HepG2 (cell line): ENCODE measurements at regions not wholly inside any gene's neighbourhood (a gene's known extent, or its start where the extent isn't known, plus 50 kb on each side); places are given as distances from the start of the nearest gene placed in this dataset.
"Not testable (repeated sequence)": the region's sequence is repeated elsewhere in the genome, so short reads cannot be mapped to it uniquely, and the experiment has no call there.

ENCODE experiments used
- ATAC-seq: fragments of 200-7000 bp; cut with Tn5 transposase; 3 replicates; pipeline ENCODE4 v1.9.1; 2020; ENCODE audit warnings: mild to moderate bottlenecking, moderate library complexity
- BruUV-seq: library from RNA; stranded (reverse); fragments of 400-500 nt; replicated peaks from 2 replicates; lab custom pipeline; 2021; lab: Mats Ljungman, UMichigan
- CTCF ChIA-PET: fragments of 300-600 bp; formaldehyde crosslinking; extraction: SDS; loops from one replicate; lab custom pipeline; 2021; ENCODE audit warnings: low total read pairs, inconsistent platforms, low intra/inter-chr PET ratio; lab: Yijun Ruan, JAX
- POLR2A ChIA-PET: fragments of 350-600 bp; sonication (Branson Sonifier 250); formaldehyde crosslinking; loops from one replicate; lab custom pipeline; 2020; ENCODE audit warnings: antibody characterized with exemption, inconsistent platforms; lab: Yijun Ruan, JAX
- DNase-seq: peaks from one replicate; pipeline ENCODE4 v3.0.0-alpha.2; 2015; ENCODE audit warnings: low spot score
- FAIRE-seq: peaks from 3 replicates; lab custom pipeline; 2011; peaks lifted over from hg19 to GRCh38; lab: Jason Lieb, UNC
- H2AFZ ChIP-seq: one replicate; pipeline ENCODE4 v1.6.1; 2011; ENCODE audit warnings: low read length, inconsistent platforms
- H3K27ac ChIP-seq: fragments of 300-600 bp; 3 replicates; pipeline ENCODE4 v1.8.0; 2011; ENCODE audit warnings: mixed run types, mild to moderate bottlenecking, mixed read lengths, low read length, inconsistent platforms; ENCODE audit not compliant: insufficient read depth; ENCODE audit errors: extremely low read length
- H3K27me3 ChIP-seq, 2 experiments: fragments of 200-600 bp in 1 of 2; 2 replicates in 1 of 2; 3 replicates in 1 of 2; pipeline versions ENCODE4 v1.6.0 to v1.8.0; 2011; ENCODE audit warnings: low read length in 2 of 2, mild to moderate bottlenecking in 2 of 2, moderate library complexity in 2 of 2, inconsistent platforms in 1 of 2; ENCODE audit not compliant: insufficient read depth in 2 of 2, control insufficient read depth in 1 of 2
- H3K36me3 ChIP-seq, 2 experiments: fragments of 200-600 bp in 1 of 2; replicated peaks in 1 of 2; 2 replicates in 1 of 2; 3 replicates in 1 of 2; pipeline versions ENCODE4 v1.5.1 to v1.8.0; 2011; ENCODE audit warnings: low read length in 2 of 2, inconsistent platforms in 1 of 2; ENCODE audit not compliant: insufficient read depth in 2 of 2, control insufficient read depth in 1 of 2
- H3K4me1 ChIP-seq: 2 replicates; pipeline ENCODE4 v1.5.1; 2012; ENCODE audit warnings: low read length, inconsistent platforms; ENCODE audit not compliant: insufficient read depth
- H3K4me2 ChIP-seq: 2 replicates; pipeline ENCODE4 v1.6.0; 2011; ENCODE audit warnings: low read depth, low read length, inconsistent platforms
- H3K4me3 ChIP-seq, 3 experiments: fragments of 200-600 bp in 1 of 3; sonication (generic), shearing (Covaris generic) in 1 of 3; replicated peaks in 1 of 3; 2 replicates each; pipeline ENCODE4 v1.5.1; 2011 to 2016; ENCODE audit warnings: low read length in 3 of 3, inconsistent platforms in 2 of 3, low read depth in 2 of 3, mild to moderate bottlenecking in 2 of 3, control low read depth in 1 of 3, mixed read lengths in 1 of 3; ENCODE audit not compliant: insufficient read depth in 1 of 3
- H3K79me2 ChIP-seq: one replicate; pipeline ENCODE4 v1.6.1; 2011; ENCODE audit warnings: low read length, inconsistent platforms; ENCODE audit not compliant: insufficient read depth
- H3K9ac ChIP-seq: 2 replicates; pipeline ENCODE4 v1.6.0; 2011; ENCODE audit warnings: mild to moderate bottlenecking, low read depth, low read length, inconsistent platforms; ENCODE audit not compliant: insufficient read depth
- H3K9me3 ChIP-seq: 2 replicates; pipeline ENCODE4 v1.5.1; 2012; ENCODE audit warnings: mild to moderate bottlenecking, low read length
- H4K20me1 ChIP-seq: 2 replicates; pipeline ENCODE4 v1.6.0; 2011; ENCODE audit warnings: inconsistent platforms, mild to moderate bottlenecking, low read length, moderate library complexity; ENCODE audit not compliant: insufficient read depth
- POLR2G ChIP-seq: fragments of 200-400 bp; formaldehyde crosslinking; IDR thresholded peaks from 2 replicates; pipeline ENCODE4 v1.6.1; 2018; ENCODE audit warnings: mild to moderate bottlenecking, low read depth, low read length, moderate library complexity
- SOX13 ChIP-seq, 3 experiments: fragments of 450-650 bp in 1 of 3; sonication (generic) in 1 of 3; formaldehyde crosslinking in 1 of 3; IDR thresholded peaks in 2 of 3; conservative IDR thresholded peaks in 1 of 3; 2 replicates each; pipeline versions ENCODE4 v1.5.0 to v1.6.1; 2016 to 2020; ENCODE audit warnings: antibody characterized with exemption in 1 of 3, mild to moderate bottlenecking in 1 of 3, missing compliant biosample characterization in 1 of 3, missing genetic modification reagents in 1 of 3, moderate library complexity in 1 of 3
- ZNF382 ChIP-seq: sonication (generic); formaldehyde crosslinking; IDR thresholded peaks from 2 replicates; pipeline ENCODE4 v1.5.0; 2020; ENCODE audit warnings: missing genetic modification reagents, mild to moderate bottlenecking, borderline replicate concordance
- ZNF552 ChIP-seq: sonication (generic); formaldehyde crosslinking; IDR thresholded peaks from 2 replicates; pipeline ENCODE4 v1.9.0; 2022; ENCODE audit warnings: missing genetic modification reagents, mild to moderate bottlenecking, borderline replicate concordance
- WGBS: methylation state at CpG from one replicate; pipeline ENCODE4 v1.1.6; 2017; ENCODE audit warnings: low lambda C conversion rate; 5-methylcytosine and 5-hydroxymethylcytosine counted together
- in situ Hi-C: cut with HindIII; loops from 2 replicates; pipeline ENCODE4 v1.10.0; 2017; ENCODE audit warnings: low pct_unique_long_range_greater_than_20kb; ENCODE audit not compliant: extremely low pct_ligation_motif_present
- intact Hi-C: fragments of 100-400 bp; cut with micrococcal nuclease; formaldehyde crosslinking; loops from one replicate; pipeline ENCODE4 v1.10.0; 2022; ENCODE audit not compliant: unreplicated experiment
- TF ChIP-seq, protein P1 (sequence below): fragments of 450-650 bp; IDR thresholded peaks from 2 replicates; pipeline ENCODE4 v1.6.1; 2016
- TF ChIP-seq, protein P2 (sequence below): sonication (generic); formaldehyde crosslinking; IDR thresholded peaks from 2 replicates; pipeline ENCODE4 v1.5.0; 2020; ENCODE audit warnings: missing genetic modification reagents
- TF ChIP-seq, protein P3 (sequence below): sonication (generic); formaldehyde crosslinking; IDR thresholded peaks from 2 replicates; pipeline ENCODE4 v1.8.0; 2023; ENCODE audit warnings: mild to moderate bottlenecking, missing genetic modification reagents

DNA sequence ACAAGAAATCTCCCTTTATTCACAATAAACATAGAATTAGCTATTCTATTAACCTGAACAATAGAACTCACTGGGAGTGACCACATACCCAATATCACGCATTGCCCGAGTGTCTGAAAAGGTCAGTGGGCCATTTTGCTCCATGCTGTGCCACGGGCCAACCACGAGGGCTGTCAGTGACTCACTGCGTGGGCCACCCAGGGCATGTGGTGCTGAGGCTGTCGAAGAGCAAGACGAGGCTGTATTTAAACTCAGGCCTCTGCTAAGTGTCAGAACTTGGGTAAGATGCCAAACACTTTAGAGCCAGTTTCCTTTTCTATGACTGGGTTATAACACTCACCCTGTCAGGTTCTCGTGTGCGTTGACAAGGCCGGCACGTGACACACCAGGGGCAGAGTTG, 54.8 kb upstream of the PLEKHG4B start:
- H3K27me3 ChIP-seq, H3K79me2 ChIP-seq, H3K36me3 ChIP-seq, intact Hi-C loops, H3K9ac ChIP-seq, CTCF ChIA-PET, H3K4me1 ChIP-seq, ATAC-seq, FAIRE-seq, H3K27ac ChIP-seq, BruUV-seq, H4K20me1 ChIP-seq, H3K4me3 ChIP-seq, DNase-seq, in situ Hi-C loops, H3K4me2 ChIP-seq, H3K9me3 ChIP-seq, H2AFZ ChIP-seq, POLR2A ChIA-PET: not testable (repeated sequence)
- TF ChIP-seq, protein P1, sequence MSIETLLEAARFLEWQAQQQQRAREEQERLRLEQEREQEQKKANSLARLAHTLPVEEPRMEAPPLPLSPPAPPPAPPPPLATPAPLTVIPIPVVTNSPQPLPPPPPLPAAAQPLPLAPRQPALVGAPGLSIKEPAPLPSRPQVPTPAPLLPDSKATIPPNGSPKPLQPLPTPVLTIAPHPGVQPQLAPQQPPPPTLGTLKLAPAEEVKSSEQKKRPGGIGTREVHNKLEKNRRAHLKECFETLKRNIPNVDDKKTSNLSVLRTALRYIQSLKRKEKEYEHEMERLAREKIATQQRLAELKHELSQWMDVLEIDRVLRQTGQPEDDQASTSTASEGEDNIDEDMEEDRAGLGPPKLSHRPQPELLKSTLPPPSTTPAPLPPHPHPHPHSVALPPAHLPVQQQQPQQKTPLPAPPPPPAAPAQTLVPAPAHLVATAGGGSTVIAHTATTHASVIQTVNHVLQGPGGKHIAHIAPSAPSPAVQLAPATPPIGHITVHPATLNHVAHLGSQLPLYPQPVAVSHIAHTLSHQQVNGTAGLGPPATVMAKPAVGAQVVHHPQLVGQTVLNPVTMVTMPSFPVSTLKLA, result 0 out of 2 replicates have a peak, but pooled peaks have one; percentile 18
- 17% methylated on average over 9 of the region's 11 CpGs for WGBS

DNA sequence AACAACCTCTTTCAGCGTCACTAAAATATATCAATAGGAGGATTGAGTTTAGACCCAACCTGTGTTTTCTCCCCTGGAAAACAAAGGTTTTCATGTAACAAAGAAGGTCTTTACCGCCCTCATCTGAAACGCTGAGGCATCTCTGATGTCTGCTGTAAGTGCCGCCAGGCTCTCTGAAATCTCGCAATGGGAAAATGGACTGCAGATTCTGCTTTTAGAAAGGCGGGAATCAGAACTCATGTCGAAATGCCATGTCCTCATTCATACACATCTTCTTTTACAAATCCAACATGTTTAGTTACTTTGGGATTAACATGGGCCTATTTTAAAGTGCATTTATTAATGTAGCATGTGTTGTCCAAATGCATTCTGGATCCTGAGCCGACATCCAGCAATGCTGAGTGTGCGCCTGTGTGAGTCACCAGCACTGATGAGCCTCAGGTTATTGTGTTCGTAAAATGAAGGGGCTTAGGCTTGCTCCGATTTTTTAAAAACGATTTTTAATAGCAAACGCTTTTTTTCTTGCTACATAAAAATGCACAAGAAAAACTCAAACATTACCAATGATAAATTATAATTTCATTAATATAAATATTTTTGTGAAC, 51.9 kb upstream of the PLEKHG4B start:
- no peaks in the 10 kb centered on the region for H3K79me2 ChIP-seq
- no peak for FAIRE-seq
- BruUV-seq, result no TSS peak
- ChIA-PET CTCF (no interaction called here), POLR2A (no interaction called here)
- no peaks in the 10 kb centered on the region for H4K20me1 ChIP-seq
- H3K4me3 ChIP-seq, result no peak overlapping the region
- intact Hi-C loops, result no loop called here
- H3K4me2 ChIP-seq, result no peak overlapping the region
- H2AFZ ChIP-seq, result no peak overlapping the region
- 34% methylated on average over 13 of the region's 13 CpGs for WGBS
- peaks cover 0 to 2% of the 10 kb centered on the region in 2 experiments; a peak in 2 of 5 replicates for H3K27me3 ChIP-seq
- in situ Hi-C loops, result no loop called here
- TF ChIP-seq POLR2G (no peak), SOX13 (IDR thresholded peaks at IDR 0.05) (no peak), SOX13 (CRISPR knock-in tag; conservative IDR thresholded peaks at IDR 0.05 in 1 of 2, IDR thresholded peaks at IDR 0.05 in 1 of 2) (no peak), ZNF552 (CRISPR knock-in tag) (no peak), ZNF382 (CRISPR knock-in tag) (no peak)
- TF ChIP-seq, protein P2, sequence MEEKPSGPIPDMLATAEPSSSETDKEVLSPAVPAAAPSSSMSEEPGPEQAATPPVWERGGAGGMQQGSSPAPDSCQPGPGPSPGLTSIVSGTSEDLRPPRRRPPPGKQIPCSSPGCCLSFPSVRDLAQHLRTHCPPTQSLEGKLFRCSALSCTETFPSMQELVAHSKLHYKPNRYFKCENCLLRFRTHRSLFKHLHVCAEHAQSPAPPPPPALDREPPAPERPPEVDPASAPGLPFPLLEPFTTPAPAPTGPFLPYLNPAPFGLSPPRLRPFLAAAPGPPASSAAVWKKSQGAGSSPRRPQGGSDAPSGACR (CRISPR knock-in tag), result no peak
- TF ChIP-seq, protein P3, sequence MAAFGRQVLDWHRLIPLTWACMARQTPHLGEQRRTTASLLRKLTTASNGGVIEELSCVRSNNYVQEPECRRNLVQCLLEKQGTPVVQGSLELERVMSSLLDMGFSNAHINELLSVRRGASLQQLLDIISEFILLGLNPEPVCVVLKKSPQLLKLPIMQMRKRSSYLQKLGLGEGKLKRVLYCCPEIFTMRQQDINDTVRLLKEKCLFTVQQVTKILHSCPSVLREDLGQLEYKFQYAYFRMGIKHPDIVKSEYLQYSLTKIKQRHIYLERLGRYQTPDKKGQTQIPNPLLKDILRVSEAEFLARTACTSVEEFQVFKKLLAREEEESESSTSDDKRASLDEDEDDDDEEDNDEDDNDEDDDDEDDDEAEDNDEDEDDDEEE, result no peak
- H3K4me1 ChIP-seq, result no peaks in the 10 kb centered on the region
- no peak for DNase-seq
- H3K36me3 ChIP-seq, result no peaks in the 10 kb centered on the region
- H3K9me3 ChIP-seq, result no peaks in the 10 kb centered on the region
- H3K27ac ChIP-seq, result no peak overlapping the region
- ATAC-seq, result no peak
- H3K9ac ChIP-seq, result no peak overlapping the region
